ENCODE measurements at regions not wholly inside any gene's neighbourhood (a gene's known extent, or its start where the extent isn't known, plus 50 kb on each side); places are given as distances from the start of the nearest gene placed in this dataset.
"Not testable (repeated sequence)": the region's sequence is repeated elsewhere in the genome, so short reads cannot be mapped to it uniquely, and the experiment has no call there.

- DNase-seq: no peak
Observed at GRCh38 chr14:106115401-106115800, 589.0 kb downstream of the TMEM121 start.

GRCh38 chr14:106116339-106116930 is 590.1 kb downstream of the TMEM121 start:
- not testable (repeated sequence) for DNase-seq

GRCh38 chr14:106120101-106120500 is 593.7 kb downstream of the TMEM121 start:
- DNase-seq: no peak

- DNase-seq: peak; percentile 18
Observed at GRCh38 chr14:106129274-106129673, 602.9 kb downstream of the TMEM121 start.

GRCh38 chr14:106129904-106130661 is 603.7 kb downstream of the TMEM121 start:
- DNase-seq: not testable (repeated sequence)

GRCh38 chr14:106133126-106133525 is 606.7 kb downstream of the TMEM121 start:
- DNase-seq: not testable (repeated sequence)

GRCh38 chr14:106134886-106135285 is 608.5 kb downstream of the TMEM121 start:
- no peak for DNase-seq

GRCh38 chr14:106141242-106142220 is 615.1 kb downstream of the TMEM121 start:
- no peak for DNase-seq

- not testable (repeated sequence) for DNase-seq
Observed at GRCh38 chr14:106145731-106146130, 619.3 kb downstream of the TMEM121 start.

- DNase-seq: peak; percentile 23
Observed at GRCh38 chr14:106153362-106153955, 627.1 kb downstream of the TMEM121 start.

GRCh38 chr14:106163316-106163715 is 636.9 kb downstream of the TMEM121 start:
- DNase-seq: no peak

GRCh38 chr14:106163812-106164211 is 637.4 kb downstream of the TMEM121 start:
- not testable (repeated sequence) for DNase-seq

GRCh38 chr14:106166232-106166631 is 639.8 kb downstream of the TMEM121 start:
- no peak for DNase-seq

GRCh38 chr14:106166650-106167204 is 640.3 kb downstream of the TMEM121 start:
- DNase-seq: no peak

- DNase-seq: not testable (repeated sequence)
Observed at GRCh38 chr14:106170163-106170658, 643.8 kb downstream of the TMEM121 start.

- no peak for DNase-seq
Observed at GRCh38 chr14:106174206-106174605, 647.8 kb downstream of the TMEM121 start.

GRCh38 chr14:106177266-106178246 is 651.2 kb downstream of the TMEM121 start:
- DNase-seq: not testable (repeated sequence)

- DNase-seq: no peak
Observed at GRCh38 chr14:106179761-106180160, 653.4 kb downstream of the TMEM121 start.

- not testable (repeated sequence) for DNase-seq
Observed at GRCh38 chr14:106184771-106185170, 658.4 kb downstream of the TMEM121 start.

- DNase-seq: not testable (repeated sequence)
Observed at GRCh38 chr14:106185174-106185836, 658.9 kb downstream of the TMEM121 start.
